MG63 (cell line): ENCODE measurements at regions not wholly inside any gene's neighbourhood (a gene's known extent, or its start where the extent isn't known, plus 50 kb on each side); places are given as distances from the start of the nearest gene placed in this dataset.

ENCODE experiments used
- DNase-seq: peaks from one replicate; pipeline ENCODE4 v3.0.0-alpha.2; 2020
- H3K27me3 ChIP-seq: fragments of 250-450 bp; sonication (Bioruptor Pico); 2 replicates; pipeline ENCODE4 v1.5.1; 2020; ENCODE audit warnings: mild to moderate bottlenecking, moderate library complexity
- H3K36me3 ChIP-seq: fragments of 250-450 bp; sonication (Bioruptor Pico); 2 replicates; pipeline ENCODE4 v1.5.1; 2020; ENCODE audit warnings: mild to moderate bottlenecking, moderate library complexity
- H3K4me3 ChIP-seq: fragments of 250-450 bp; sonication (Bioruptor Pico); 2 replicates; pipeline ENCODE4 v1.5.1; 2020; ENCODE audit warnings: mild to moderate bottlenecking, moderate library complexity
- H3K9me3 ChIP-seq: fragments of 250-450 bp; sonication (Bioruptor Pico); 2 replicates; pipeline ENCODE4 v1.5.1; 2020; ENCODE audit warnings: mild to moderate bottlenecking, moderate library complexity

- DNase-seq, result no peak
- H3K27me3 ChIP-seq, result no peaks in the 10 kb centered on the region
- H3K4me3 ChIP-seq, result no peak overlapping the region
- H3K9me3 ChIP-seq, result no peaks in the 10 kb centered on the region
- no peaks in the 10 kb centered on the region for H3K36me3 ChIP-seq
Measured at GRCh38 chr10:2659660-2660209, 407.6 kb upstream of the PFKP start.

GRCh38 chr10:2658780-2659179, 408.6 kb upstream of the PFKP start:
- Histone ChIP-seq H3K9me3 (no peaks in the 10 kb centered on the region), H3K27me3 (no peaks in the 10 kb centered on the region), H3K36me3 (no peaks in the 10 kb centered on the region), H3K4me3 (no peak overlapping the region)
- DNase-seq, result no peak

- H3K4me3 ChIP-seq, result no peak overlapping the region
- H3K9me3 ChIP-seq, result no peaks in the 10 kb centered on the region
- no peak for DNase-seq
- no peaks in the 10 kb centered on the region for H3K36me3 ChIP-seq
- peaks cover 4% of the 10 kb centered on the region; the same call in 1 of the 2 replicates for H3K27me3 ChIP-seq
Measured at GRCh38 chr10:2650328-2650727, 417.0 kb upstream of the PFKP start.

DNA sequence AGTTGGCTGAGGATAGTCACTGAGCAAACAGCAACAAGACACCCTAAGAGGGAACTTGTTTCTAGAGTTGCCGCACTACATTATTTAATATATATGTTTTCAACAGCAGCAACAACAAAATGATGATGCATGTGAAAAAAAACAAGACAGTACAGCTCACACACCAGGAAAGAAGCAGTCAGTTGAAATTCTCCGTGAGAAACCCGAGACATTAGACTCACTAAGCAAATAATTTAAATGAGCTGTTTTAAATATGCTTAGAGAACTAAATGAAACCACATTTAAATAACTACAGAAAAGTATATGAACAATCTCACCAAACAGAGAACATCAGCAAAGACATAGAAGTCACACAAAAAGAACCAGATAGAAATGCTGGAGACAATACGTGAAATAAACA, 426.3 kb upstream of the PFKP start:
- Histone ChIP-seq H3K4me3 (no peak overlapping the region), H3K36me3 (no peaks in the 10 kb centered on the region), H3K27me3 (peaks cover 3% of the 10 kb centered on the region), H3K9me3 (no peaks in the 10 kb centered on the region)
- no peak for DNase-seq

DNA sequence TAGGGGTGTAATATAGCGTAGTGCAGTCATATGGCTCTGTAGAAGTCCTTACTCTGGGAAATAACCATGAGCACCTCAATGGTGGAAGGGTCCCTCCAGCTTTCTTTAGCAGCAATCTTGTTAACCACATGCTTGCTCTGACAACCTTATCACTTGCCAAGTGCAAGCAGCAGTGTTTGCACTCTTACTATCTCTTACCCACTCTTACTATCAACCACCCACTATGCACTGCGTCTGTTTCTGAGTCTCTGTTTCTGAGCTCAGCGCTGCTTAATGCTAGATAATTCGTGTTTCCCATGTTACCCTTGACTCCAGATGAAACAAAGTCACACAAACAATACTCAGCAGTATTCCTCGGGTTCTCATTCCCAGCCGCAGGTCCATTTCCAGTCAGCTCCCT, 433.7 kb upstream of the PFKP start:
- Histone ChIP-seq H3K4me3 (no peak overlapping the region), H3K27me3 (peaks cover 4% of the 10 kb centered on the region), H3K36me3 (no peaks in the 10 kb centered on the region), H3K9me3 (no peaks in the 10 kb centered on the region)
- DNase-seq, result no peak

GRCh38 chr10:2631557-2632205, 435.7 kb upstream of the PFKP start:
- peaks cover 4% of the 10 kb centered on the region for H3K27me3 ChIP-seq
- DNase-seq, result no peak
- no peaks in the 10 kb centered on the region for H3K36me3 ChIP-seq
- no peaks in the 10 kb centered on the region for H3K9me3 ChIP-seq
- no peak overlapping the region for H3K4me3 ChIP-seq

GRCh38 chr10:2628705-2629104, 438.6 kb upstream of the PFKP start:
- Histone ChIP-seq H3K27me3 (peaks cover 4% of the 10 kb centered on the region), H3K4me3 (no peak overlapping the region), H3K36me3 (no peaks in the 10 kb centered on the region), H3K9me3 (no peaks in the 10 kb centered on the region)
- DNase-seq, result no peak

GRCh38 chr10:2627969-2628368, 439.4 kb upstream of the PFKP start:
- no peak for DNase-seq
- no peaks in the 10 kb centered on the region for H3K36me3 ChIP-seq
- peaks cover 2% of the 10 kb centered on the region for H3K27me3 ChIP-seq
- no peaks in the 10 kb centered on the region for H3K9me3 ChIP-seq
- no peak overlapping the region for H3K4me3 ChIP-seq

- DNase-seq, result no peak
- Histone ChIP-seq H3K27me3 (peaks cover 3% of the 10 kb centered on the region), H3K9me3 (no peaks in the 10 kb centered on the region), H3K4me3 (no peak overlapping the region), H3K36me3 (no peaks in the 10 kb centered on the region)
Measured at GRCh38 chr10:2625094-2625493, 442.3 kb upstream of the PFKP start.

- no peaks in the 10 kb centered on the region for H3K9me3 ChIP-seq
- no peak for DNase-seq
Measured at GRCh38 chr10:2623675-2624274, 443.6 kb upstream of the PFKP start.

DNA sequence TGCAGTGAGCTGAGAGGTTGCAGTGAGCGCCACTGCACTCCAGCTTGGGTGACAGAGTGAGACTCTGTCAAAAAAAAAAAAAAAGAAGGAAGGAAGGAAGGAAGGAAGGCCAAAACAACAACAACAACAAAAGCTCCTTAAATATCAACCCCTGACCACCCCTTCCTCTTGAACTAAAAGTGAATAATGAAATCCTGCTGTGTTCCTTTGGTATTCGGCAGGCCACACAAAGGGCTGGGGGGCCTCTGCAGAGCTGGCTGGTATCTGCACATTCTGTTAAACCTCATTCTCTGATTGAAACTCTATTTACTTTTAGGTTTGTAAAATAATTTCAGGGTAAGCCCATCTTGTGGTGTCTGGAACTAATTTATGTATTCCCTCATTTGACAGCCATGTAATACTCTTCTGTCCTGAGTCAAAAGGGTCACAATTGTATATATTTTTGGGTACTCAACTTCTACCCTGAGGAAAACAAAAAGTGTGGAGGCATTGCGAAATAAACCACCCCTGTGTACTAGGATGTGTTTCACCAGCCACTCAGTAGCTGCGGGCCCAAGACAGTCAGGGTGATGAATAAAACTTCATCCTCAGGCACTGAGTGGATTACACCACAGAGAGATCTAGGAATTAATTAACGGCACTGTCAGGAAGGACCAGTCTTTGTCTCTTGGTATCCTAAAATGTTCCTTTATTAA, 446.4 kb upstream of the PFKP start:
- Histone ChIP-seq H3K27me3 (peaks cover 3% of the 10 kb centered on the region), H3K4me3 (no peak overlapping the region), H3K36me3 (no peaks in the 10 kb centered on the region), H3K9me3 (no peaks in the 10 kb centered on the region)
- no peak for DNase-seq

More at GRCh38 chr10:2623675-2624274, 443.6 kb upstream of the PFKP start:
- no peaks in the 10 kb centered on the region for H3K36me3 ChIP-seq
- peaks cover 3% of the 10 kb centered on the region for H3K27me3 ChIP-seq
- H3K4me3 ChIP-seq, result no peak overlapping the region

DNA sequence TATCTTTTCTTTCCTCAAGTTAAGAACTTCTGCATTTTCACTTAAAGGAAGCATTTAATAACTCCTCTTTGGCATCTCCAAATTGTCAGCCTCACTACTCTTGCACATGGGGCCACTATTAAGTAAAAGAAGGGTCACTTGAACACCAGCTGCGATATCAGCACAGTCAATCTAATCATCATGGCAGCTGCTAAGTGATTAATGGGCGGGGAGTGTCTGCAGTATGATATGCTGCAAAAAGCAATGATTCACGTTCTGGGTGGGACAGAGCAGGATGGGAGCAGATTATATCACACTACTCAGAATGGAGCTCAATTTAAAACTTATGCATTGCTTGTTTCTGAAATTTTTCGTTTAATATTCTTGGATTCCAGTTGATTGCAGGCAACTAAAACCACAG, 447.4 kb upstream of the PFKP start:
- DNase-seq, result no peak
- Histone ChIP-seq H3K27me3 (peaks cover 3% of the 10 kb centered on the region), H3K9me3 (no peaks in the 10 kb centered on the region), H3K36me3 (no peaks in the 10 kb centered on the region), H3K4me3 (no peak overlapping the region)

DNA sequence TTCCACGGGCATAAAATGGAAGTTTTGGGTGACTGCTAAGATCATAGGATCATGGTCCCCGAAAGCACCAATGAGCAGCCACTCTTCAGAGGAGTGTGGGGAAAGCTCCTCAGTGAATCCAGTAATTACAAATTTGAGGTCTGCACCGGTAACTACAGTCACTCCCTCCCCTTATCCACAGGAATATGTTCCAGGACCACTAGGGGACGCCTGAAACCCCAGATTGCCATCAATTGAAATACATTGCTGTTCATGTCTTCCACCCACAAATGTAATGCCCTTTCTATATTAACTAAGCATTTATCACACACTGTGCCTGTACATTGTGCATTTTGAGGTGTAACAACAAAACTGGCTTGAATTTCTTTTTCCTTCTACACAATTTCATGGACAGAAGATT, 447.9 kb upstream of the PFKP start:
- Histone ChIP-seq H3K9me3 (no peaks in the 10 kb centered on the region), H3K27me3 (peaks cover 3% of the 10 kb centered on the region), H3K4me3 (no peak overlapping the region), H3K36me3 (no peaks in the 10 kb centered on the region)
- no peak for DNase-seq

- DNase-seq, result no peak
- Histone ChIP-seq H3K36me3 (no peaks in the 10 kb centered on the region), H3K27me3 (peaks cover 3% of the 10 kb centered on the region), H3K4me3 (no peak overlapping the region), H3K9me3 (no peaks in the 10 kb centered on the region)
Measured at GRCh38 chr10:2618690-2619089, 448.7 kb upstream of the PFKP start.

DNA sequence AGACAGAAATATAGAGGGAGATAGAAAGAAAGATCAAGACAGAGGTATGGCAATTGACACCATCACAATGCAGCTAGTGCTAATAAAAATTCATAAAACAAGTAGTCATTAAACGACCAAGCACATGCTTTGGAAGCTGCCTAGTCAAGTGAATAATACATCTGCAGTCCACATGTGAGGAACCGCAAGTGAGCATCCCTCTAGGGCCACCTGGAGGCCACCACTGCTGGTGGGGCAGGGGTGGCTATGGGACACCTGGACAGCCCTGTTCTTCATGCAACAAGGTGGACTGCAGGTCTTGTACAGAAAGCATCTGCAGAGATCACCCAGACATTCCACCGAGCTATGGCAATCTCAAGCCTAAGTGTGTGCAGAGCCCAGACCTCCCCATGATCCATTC, 451.1 kb upstream of the PFKP start:
- Histone ChIP-seq H3K9me3 (no peaks in the 10 kb centered on the region), H3K27me3 (peaks cover 1% of the 10 kb centered on the region), H3K4me3 (no peak overlapping the region), H3K36me3 (no peaks in the 10 kb centered on the region)
- DNase-seq, result no peak

DNA sequence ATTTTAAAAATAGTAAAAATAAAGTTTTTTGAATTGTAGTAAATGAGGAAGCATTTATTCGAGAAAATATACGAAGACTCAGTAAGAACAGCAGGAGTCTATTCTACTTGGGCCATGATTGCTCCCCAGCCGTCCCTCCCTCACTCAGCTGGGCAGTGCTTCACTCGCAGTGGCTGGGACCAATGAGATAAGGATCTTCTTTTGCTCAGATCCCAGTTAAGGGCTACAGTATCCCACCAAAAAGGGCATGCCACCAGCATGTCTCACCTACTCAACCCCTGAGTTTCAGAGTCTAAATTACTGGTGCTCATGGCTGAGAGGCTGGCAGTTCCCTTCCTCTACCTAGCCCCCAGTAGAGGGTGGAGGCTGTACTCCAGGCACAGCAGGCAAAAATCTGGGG, 455.7 kb upstream of the PFKP start:
- DNase-seq, result no peak
- Histone ChIP-seq H3K4me3 (no peak overlapping the region), H3K9me3 (no peaks in the 10 kb centered on the region), H3K27me3 (no peaks in the 10 kb centered on the region; the same call in 1 of the 2 replicates), H3K36me3 (no peaks in the 10 kb centered on the region)

DNA sequence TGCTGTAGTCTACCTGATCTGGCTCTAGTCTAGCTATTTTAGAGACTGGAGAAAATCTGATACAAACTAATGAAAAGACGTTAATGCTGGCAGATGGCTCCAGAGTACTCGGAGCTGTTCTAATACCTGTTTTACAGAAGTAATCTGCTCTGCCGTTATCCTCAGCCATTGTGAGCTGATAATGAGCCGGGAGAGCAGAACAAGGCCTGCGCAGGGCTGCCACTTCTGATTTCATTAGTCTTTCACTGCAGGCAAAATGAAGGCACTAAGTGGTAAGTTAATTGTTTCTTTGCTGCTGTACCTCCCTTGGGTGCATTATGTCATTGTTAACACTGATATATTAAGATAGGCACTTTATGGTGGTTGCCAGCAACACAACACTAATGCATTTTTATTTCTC, 456.4 kb upstream of the PFKP start:
- Histone ChIP-seq H3K27me3 (no peaks in the 10 kb centered on the region; the same call in 1 of the 2 replicates), H3K36me3 (no peaks in the 10 kb centered on the region), H3K4me3 (no peak overlapping the region), H3K9me3 (no peaks in the 10 kb centered on the region)
- no peak for DNase-seq

DNA sequence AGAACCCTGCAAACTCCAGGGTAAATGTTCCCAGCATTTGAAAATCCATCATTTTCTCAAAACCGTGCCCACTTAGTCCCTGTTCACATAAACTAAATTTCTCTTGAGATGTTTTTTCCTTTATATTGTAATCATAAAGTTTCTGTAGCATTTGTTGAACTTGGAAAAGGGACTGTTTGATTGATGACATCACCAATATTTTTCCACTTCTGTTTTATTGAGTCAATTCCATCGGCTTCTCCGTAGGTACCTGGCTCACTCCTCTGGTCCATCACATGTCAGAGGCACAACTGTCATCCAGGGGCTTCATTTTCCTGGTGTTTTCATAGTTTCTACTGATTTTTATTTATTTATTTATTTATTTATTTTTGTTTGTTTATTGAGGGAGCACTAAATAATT, 462.5 kb upstream of the PFKP start:
- H3K9me3 ChIP-seq, result no peaks in the 10 kb centered on the region

More for the DNA sequence above, 462.5 kb upstream of the PFKP start:
- Histone ChIP-seq H3K4me3 (no peak overlapping the region), H3K36me3 (no peaks in the 10 kb centered on the region), H3K27me3 (no peaks in the 10 kb centered on the region)
- DNase-seq, result no peak
